ENCODE measurements at regions not wholly inside any gene's neighbourhood (a gene's known extent, or its start where the extent isn't known, plus 50 kb on each side); places are given as distances from the start of the nearest gene placed in this dataset.

- in situ Hi-C loops (cut with HindIII; ENCODE audit: extremely low pct_ligation_motif_present, low pct_unique_long_range_greater_than_20kb) = no loop called here
- CTCF ChIA-PET (ENCODE audit: low intra/inter-chr PET ratio, low total read pairs) = no interaction called here
- WGBS (ENCODE audit: low lambda C conversion rate) = 18% methylated on average over 3 of the region's 3 CpGs
Measured at GRCh38 chr11:21634491-21634890, 558.4 kb upstream of the ANO5 start.

More at GRCh38 chr11:21634491-21634890, 558.4 kb upstream of the ANO5 start:
- ATAC-seq = no peak
- H3K4me3 ChIP-seq (replicated peaks in 1 of 3; ENCODE audit: insufficient read depth in 1 of 3, low read depth in 2 of 3, low read length in 3 of 3) = no peak overlapping the region
- H2AFZ ChIP-seq (ENCODE audit: low read length) = no peak overlapping the region
- H4K20me1 ChIP-seq (ENCODE audit: insufficient read depth, low read length) = no peaks in the 10 kb centered on the region
- no peak overlapping the region for H3K27ac ChIP-seq (ENCODE audit: extremely low read length, insufficient read depth, low read length)
- no peaks in the 10 kb centered on the region for H3K79me2 ChIP-seq (ENCODE audit: insufficient read depth, low read length)
- DNase-seq (ENCODE audit: low spot score) = no peak
- no peaks in the 10 kb centered on the region for H3K4me1 ChIP-seq (ENCODE audit: insufficient read depth, low read length)
- no peaks in the 10 kb centered on the region for H3K9me3 ChIP-seq (ENCODE audit: low read length)
- BruUV-seq (replicated peaks) = no TSS peak
- POLR2A ChIA-PET = no interaction called here
- intact Hi-C loops (cut with micrococcal nuclease; ENCODE audit: unreplicated experiment) = no loop called here
- H3K36me3 ChIP-seq (replicated peaks in 1 of 2; ENCODE audit: control insufficient read depth in 1 of 2, insufficient read depth in 2 of 2, low read length in 2 of 2) = no peaks in the 10 kb centered on the region
- H3K9ac ChIP-seq (ENCODE audit: insufficient read depth, low read depth, low read length) = no peak overlapping the region
- H3K27me3 ChIP-seq (ENCODE audit: control insufficient read depth in 1 of 2, insufficient read depth in 2 of 2, low read length in 2 of 2) = no peaks in the 10 kb centered on the region
- FAIRE-seq = no peak
- no peak for TF ChIP-seq IKZF4 (CRISPR knock-in tag; IDR thresholded peaks at IDR 0.05; ENCODE audit: borderline replicate concordance, low read depth, not compliant biosample characterization)
- no peak for TF ChIP-seq CHD2 (IDR thresholded peaks at IDR 0.05; ENCODE audit: low read depth, low read length)
- TF ChIP-seq, protein P1, sequence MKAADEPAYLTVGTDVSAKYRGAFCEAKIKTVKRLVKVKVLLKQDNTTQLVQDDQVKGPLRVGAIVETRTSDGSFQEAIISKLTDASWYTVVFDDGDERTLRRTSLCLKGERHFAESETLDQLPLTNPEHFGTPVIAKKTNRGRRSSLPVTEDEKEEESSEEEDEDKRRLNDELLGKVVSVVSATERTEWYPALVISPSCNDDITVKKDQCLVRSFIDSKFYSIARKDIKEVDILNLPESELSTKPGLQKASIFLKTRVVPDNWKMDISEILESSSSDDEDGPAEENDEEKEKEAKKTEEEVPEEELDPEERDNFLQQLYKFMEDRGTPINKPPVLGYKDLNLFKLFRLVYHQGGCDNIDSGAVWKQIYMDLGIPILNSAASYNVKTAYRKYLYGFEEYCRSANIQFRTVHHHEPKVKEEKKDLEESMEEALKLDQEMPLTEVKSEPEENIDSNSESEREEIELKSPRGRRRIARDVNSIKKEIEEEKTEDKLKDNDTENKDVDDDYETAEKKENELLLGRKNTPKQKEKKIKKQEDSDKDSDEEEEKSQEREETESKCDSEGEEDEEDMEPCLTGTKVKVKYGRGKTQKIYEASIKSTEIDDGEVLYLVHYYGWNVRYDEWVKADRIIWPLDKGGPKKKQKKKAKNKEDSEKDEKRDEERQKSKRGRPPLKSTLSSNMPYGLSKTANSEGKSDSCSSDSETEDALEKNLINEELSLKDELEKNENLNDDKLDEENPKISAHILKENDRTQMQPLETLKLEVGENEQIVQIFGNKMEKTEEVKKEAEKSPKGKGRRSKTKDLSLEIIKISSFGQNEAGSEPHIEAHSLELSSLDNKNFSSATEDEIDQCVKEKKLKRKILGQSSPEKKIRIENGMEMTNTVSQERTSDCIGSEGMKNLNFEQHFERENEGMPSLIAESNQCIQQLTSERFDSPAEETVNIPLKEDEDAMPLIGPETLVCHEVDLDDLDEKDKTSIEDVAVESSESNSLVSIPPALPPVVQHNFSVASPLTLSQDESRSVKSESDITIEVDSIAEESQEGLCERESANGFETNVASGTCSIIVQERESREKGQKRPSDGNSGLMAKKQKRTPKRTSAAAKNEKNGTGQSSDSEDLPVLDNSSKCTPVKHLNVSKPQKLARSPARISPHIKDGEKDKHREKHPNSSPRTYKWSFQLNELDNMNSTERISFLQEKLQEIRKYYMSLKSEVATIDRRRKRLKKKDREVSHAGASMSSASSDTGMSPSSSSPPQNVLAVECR (CRISPR knock-in tag; IDR thresholded peaks at IDR 0.05; ENCODE audit: borderline replicate concordance) = no peak
- no peak for TF ChIP-seq TEAD2 (CRISPR knock-in tag; IDR thresholded peaks at IDR 0.05)
- no peak for TF ChIP-seq NKX3-1 (CRISPR knock-in tag; IDR thresholded peaks at IDR 0.05)
- TF ChIP-seq ZNF205 (CRISPR knock-in tag; IDR thresholded peaks at IDR 0.05) = no peak
- no peak for TF ChIP-seq MTA3 (CRISPR knock-in tag; IDR thresholded peaks at IDR 0.05)
- no peak overlapping the region for H3K4me2 ChIP-seq (ENCODE audit: low read depth, low read length)
